Right lobe of liver (tissue), 4 donors: ENCODE measurements at regions not wholly inside any gene's neighbourhood (a gene's known extent, or its start where the extent isn't known, plus 50 kb on each side); places are given as distances from the start of the nearest gene placed in this dataset.

Experiments
- POLR2A ChIP-seq: fragments of 450-650 bp; IDR thresholded peaks from one replicate; pipeline ENCODE4 v1.6.1; 2017; ENCODE audit warnings: antibody characterized with exemption, mild to moderate bottlenecking
- TF ChIP-seq, protein P1 (sequence below), 4 donors: fragments of 200-600 bp in 3 of 4; fragments of 450-650 bp in 1 of 4; IDR thresholded peaks; one replicate each; pipeline versions ENCODE4 v1.5.1 to v1.8.0; 2016 to 2022; ENCODE audit warnings: antibody characterized with exemption in 4 of 4, mild to moderate bottlenecking in 2 of 4
- donor health status: DM: no; HTN: no; CAD: no.
- donor health status: DM: no; HTN: no; CAD: no.
- donor health status: DM: no; HTN: yes; CAD: no.

DNA sequence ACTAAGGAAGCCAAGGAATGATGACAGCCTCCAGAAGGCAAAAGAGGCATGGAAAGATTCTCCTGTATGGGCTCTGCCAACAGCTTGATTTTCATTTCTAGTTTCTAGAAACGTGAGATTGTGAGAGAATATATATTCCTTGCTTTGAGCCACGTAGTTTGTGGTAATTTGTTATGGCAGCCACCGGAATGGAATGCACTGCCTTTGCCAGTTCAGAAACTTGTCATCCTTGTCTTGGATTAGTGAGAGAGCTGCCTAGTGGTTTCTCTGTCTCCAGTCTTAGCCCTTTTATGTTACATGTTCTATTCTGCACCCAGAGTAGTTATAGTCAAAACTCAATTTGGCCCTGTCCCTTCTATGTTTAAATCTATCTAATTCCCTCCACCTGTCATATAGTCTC lies 216.0 kb upstream of the PTGFR start:
- no peak for TF ChIP-seq POLR2A
- TF ChIP-seq, protein P1, sequence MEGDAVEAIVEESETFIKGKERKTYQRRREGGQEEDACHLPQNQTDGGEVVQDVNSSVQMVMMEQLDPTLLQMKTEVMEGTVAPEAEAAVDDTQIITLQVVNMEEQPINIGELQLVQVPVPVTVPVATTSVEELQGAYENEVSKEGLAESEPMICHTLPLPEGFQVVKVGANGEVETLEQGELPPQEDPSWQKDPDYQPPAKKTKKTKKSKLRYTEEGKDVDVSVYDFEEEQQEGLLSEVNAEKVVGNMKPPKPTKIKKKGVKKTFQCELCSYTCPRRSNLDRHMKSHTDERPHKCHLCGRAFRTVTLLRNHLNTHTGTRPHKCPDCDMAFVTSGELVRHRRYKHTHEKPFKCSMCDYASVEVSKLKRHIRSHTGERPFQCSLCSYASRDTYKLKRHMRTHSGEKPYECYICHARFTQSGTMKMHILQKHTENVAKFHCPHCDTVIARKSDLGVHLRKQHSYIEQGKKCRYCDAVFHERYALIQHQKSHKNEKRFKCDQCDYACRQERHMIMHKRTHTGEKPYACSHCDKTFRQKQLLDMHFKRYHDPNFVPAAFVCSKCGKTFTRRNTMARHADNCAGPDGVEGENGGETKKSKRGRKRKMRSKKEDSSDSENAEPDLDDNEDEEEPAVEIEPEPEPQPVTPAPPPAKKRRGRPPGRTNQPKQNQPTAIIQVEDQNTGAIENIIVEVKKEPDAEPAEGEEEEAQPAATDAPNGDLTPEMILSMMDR (IDR thresholded peaks at IDR 0.05): no peak
